Activated CD8-positive, alpha-beta T cell treated with anti-CD3 and anti-CD28 coated beads for 36 hours (primary cell): ENCODE measurements at regions not wholly inside any gene's neighbourhood (a gene's known extent, or its start where the extent isn't known, plus 50 kb on each side); places are given as distances from the start of the nearest gene placed in this dataset.

Source experiments
- ATAC-seq: fragments of 200-7000 bp; cut with Tn5 transposase; one replicate; pipeline ENCODE4 v1.10.0; 2021; ENCODE audit warnings: mild to moderate bottlenecking, moderate library complexity
- CTCF ChIA-PET: fragments of 350-600 bp; sonication (Branson Sonifier 250); formaldehyde crosslinking; loops from one replicate; lab custom pipeline; 2021; ENCODE audit warnings: antibody characterized with exemption; lab: Charles Lee
- POLR2A ChIA-PET: fragments of 350-600 bp; sonication (Branson Sonifier 250); formaldehyde crosslinking; loops from one replicate; lab custom pipeline; 2021; ENCODE audit warnings: antibody characterized with exemption; lab: Charles Lee
- DNase-seq: peaks from one replicate; pipeline ENCODE4 v3.0.0-alpha.2; 2020
- H3K27ac Mint-ChIP-seq: one replicate; pipeline ENCODE4 v1.8.0; 2021; ENCODE audit warnings: mild to moderate bottlenecking, mixed read lengths
- H3K27me3 Mint-ChIP-seq: one replicate; pipeline ENCODE4 v1.8.0; 2021; ENCODE audit warnings: mixed read lengths
- H3K36me3 Mint-ChIP-seq: one replicate; pipeline ENCODE4 v1.8.0; 2021; ENCODE audit warnings: low read depth, mixed read lengths
- H3K4me1 Mint-ChIP-seq: one replicate; pipeline ENCODE4 v1.8.0; 2021; ENCODE audit warnings: low read depth, mixed read lengths
- H3K4me3 Mint-ChIP-seq: one replicate; pipeline ENCODE4 v1.8.0; 2021; ENCODE audit warnings: mild to moderate bottlenecking, moderate library complexity, mixed read lengths
- H3K9me3 Mint-ChIP-seq: one replicate; pipeline ENCODE4 v1.8.0; 2021; ENCODE audit warnings: mixed read lengths
- intact Hi-C: fragments of 100-400 bp; cut with micrococcal nuclease; formaldehyde crosslinking; loops from one replicate; pipeline ENCODE4 v1.10.0; 2022
- TF ChIP-seq, protein P1 (sequence below): fragments of 200-600 bp; IDR thresholded peaks from one replicate; pipeline ENCODE4 v1.8.0; 2022; ENCODE audit warnings: antibody characterized with exemption, mild to moderate bottlenecking

DNA sequence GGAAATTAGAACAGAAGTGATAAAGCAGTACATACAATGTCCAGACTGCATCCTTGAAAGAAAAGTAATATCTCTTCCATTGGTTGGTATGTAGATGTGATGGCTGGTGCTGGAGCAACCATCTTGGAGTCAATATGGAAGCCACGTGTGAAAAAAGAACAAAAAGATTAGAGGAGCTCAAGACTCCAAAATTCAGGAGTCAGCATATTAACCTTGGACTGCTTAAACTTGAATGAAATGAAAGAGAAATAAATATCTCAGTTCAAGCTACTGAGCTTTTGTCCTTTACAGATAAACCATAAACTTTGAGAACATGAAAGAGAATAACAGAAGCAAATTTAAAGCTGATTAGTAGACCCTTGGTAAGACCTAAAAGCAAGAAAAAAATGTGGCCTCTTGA lies 197.9 kb downstream of the HS3ST3B1 start:
- H3K4me3 Mint-ChIP-seq: no peak overlapping the region
- no peak for ATAC-seq
- H3K27ac Mint-ChIP-seq: no peak overlapping the region
- TF ChIP-seq, protein P1, sequence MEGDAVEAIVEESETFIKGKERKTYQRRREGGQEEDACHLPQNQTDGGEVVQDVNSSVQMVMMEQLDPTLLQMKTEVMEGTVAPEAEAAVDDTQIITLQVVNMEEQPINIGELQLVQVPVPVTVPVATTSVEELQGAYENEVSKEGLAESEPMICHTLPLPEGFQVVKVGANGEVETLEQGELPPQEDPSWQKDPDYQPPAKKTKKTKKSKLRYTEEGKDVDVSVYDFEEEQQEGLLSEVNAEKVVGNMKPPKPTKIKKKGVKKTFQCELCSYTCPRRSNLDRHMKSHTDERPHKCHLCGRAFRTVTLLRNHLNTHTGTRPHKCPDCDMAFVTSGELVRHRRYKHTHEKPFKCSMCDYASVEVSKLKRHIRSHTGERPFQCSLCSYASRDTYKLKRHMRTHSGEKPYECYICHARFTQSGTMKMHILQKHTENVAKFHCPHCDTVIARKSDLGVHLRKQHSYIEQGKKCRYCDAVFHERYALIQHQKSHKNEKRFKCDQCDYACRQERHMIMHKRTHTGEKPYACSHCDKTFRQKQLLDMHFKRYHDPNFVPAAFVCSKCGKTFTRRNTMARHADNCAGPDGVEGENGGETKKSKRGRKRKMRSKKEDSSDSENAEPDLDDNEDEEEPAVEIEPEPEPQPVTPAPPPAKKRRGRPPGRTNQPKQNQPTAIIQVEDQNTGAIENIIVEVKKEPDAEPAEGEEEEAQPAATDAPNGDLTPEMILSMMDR: no peak
- intact Hi-C loops: no loop called here
- H3K9me3 Mint-ChIP-seq: peaks cover 4% of the 10 kb centered on the region
- no peaks in the 10 kb centered on the region for H3K27me3 Mint-ChIP-seq
- no peaks in the 10 kb centered on the region for H3K4me1 Mint-ChIP-seq
- H3K36me3 Mint-ChIP-seq: no peaks in the 10 kb centered on the region
- no peak for DNase-seq
- ChIA-PET CTCF (no interaction called here), POLR2A (interaction anchor here (0.7 kb wide), 1 partner anchor 76 kb away, joined by 3 read pairs; no protein-coding TSS in a partner anchor)

DNA sequence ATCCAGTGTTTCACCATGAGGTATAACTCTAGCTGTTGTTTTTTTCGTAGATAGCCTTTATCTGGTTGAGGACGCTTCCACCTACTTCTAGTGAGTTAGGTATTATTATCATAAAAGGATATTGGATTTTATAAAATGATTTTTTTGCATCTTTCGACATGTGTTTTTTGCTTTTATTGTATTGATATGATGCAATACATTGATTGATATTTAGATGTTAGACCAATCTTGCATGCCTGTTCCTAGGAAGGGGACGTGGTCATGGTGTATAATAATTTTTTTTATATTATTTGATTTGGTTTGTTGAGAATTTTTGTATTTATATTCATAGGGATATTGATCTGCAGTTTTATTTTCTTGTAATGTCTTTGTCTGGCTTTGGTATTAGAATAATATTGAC lies 193.3 kb downstream of the HS3ST3B1 start:
- TF ChIP-seq, protein P1: no peak
- Mint-ChIP-seq H3K9me3 (peaks cover 4% of the 10 kb centered on the region), H3K4me1 (no peaks in the 10 kb centered on the region), H3K27ac (no peak overlapping the region), H3K36me3 (no peaks in the 10 kb centered on the region), H3K27me3 (no peaks in the 10 kb centered on the region), H3K4me3 (no peak overlapping the region)
- DNase-seq (no peak), ATAC-seq (no peak)
- intact Hi-C loops: no loop called here
- ChIA-PET CTCF (no interaction called here), POLR2A (no interaction called here)

DNA sequence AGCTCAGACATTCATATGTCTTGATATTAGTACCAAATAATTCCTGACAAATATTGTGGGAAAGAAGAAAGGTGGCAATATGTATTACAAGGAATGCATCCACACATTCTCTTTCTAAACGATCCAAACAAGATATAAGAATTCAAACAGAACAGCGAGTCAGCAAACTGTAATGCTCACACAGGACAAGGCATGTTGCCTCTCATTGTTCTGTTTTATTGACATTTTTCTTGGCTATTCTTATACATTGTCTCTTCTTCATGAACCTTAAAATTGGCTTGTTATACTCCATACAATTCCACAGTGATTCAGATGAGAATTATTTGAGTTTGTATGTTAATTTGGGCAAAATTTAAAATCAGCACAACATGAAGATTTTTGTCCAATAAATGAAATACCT lies 189.1 kb downstream of the HS3ST3B1 start:
- POLR2A ChIA-PET: no interaction called here
- H3K9me3 Mint-ChIP-seq: peaks cover 3% of the 10 kb centered on the region
- no peaks in the 10 kb centered on the region for H3K27me3 Mint-ChIP-seq

DNA sequence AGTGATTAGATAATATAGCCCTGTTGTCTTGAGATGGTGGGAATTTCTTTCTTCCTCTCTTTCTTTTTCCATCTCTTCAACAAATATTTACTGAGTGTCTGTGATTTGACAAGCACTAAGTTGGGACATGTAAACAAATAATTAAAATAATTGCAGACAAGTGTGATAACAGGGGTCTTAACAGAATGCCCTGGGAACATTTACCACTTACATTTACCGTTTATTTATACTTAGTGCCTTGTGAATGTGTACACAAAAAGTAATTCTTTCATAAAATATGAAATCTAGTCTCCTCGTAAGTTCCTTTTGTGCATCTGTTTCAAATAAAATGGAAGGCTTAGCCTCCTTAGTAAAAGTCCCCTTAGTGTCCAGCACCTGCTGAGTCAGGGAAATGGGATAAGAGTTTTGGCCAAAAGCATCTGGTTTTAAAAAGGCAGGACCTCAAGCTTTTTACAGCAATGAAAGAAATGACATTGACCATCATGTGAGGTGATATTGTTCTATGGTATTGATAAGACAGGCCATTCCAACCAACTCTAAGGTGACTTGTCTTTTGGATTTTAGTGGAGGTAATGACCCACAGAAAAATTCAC lies 188.2 kb downstream of the HS3ST3B1 start:
- H3K4me3 Mint-ChIP-seq: no peak overlapping the region

More for the DNA sequence above, 189.1 kb downstream of the HS3ST3B1 start:
- TF ChIP-seq, protein P1: no peak
- Mint-ChIP-seq H3K4me3 (no peak overlapping the region), H3K4me1 (no peaks in the 10 kb centered on the region), H3K27ac (no peak overlapping the region), H3K36me3 (no peaks in the 10 kb centered on the region)
- ATAC-seq (no peak), DNase-seq (no peak)
- intact Hi-C loops: no loop called here
- CTCF ChIA-PET: no interaction called here

DNA sequence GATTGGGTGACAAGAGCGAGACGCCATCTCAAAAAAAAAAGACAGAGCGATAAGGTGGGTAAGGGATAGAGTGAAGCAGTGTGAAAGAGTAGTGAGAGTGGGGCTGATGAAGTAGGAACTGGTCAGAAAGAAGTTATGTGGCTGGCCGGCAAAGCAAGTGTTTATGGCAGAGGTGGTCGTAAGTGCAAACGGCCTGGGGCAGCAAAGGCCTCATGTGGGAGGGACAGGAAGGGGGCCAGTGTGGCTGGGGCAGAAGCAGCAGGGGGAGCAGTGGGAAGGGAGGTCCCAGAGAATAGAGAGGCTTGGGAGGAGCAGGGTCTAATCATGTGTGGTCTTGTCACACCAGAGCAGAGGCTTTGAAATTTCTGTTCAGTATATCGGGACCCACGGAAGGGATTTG lies 186.2 kb downstream of the HS3ST3B1 start:
- Mint-ChIP-seq H3K27ac (no peak overlapping the region), H3K36me3 (no peaks in the 10 kb centered on the region), H3K27me3 (no peaks in the 10 kb centered on the region), H3K4me1 (no peaks in the 10 kb centered on the region), H3K4me3 (no peak overlapping the region), H3K9me3 (no peaks in the 10 kb centered on the region)
- intact Hi-C loops: no loop called here
- ATAC-seq (no peak), DNase-seq (no peak)
- POLR2A ChIA-PET: no interaction called here
- TF ChIP-seq, protein P1: no peak
- CTCF ChIA-PET: no interaction called here

More for the DNA sequence above, 188.2 kb downstream of the HS3ST3B1 start:
- Mint-ChIP-seq H3K9me3 (no peaks in the 10 kb centered on the region), H3K27me3 (no peaks in the 10 kb centered on the region), H3K4me1 (no peaks in the 10 kb centered on the region), H3K36me3 (no peaks in the 10 kb centered on the region), H3K27ac (no peak overlapping the region)
- ChIA-PET CTCF (no interaction called here), POLR2A (no interaction called here)
- ATAC-seq (no peak), DNase-seq (no peak)
- TF ChIP-seq, protein P1: no peak
- intact Hi-C loops: no loop called here
